Ovary (tissue), 7 donors: ENCODE measurements at regions not wholly inside any gene's neighbourhood (a gene's known extent, or its start where the extent isn't known, plus 50 kb on each side); places are given as distances from the start of the nearest gene placed in this dataset.

Source experiments
- DNase-seq, 5 donors: peaks; one replicate each; pipeline ENCODE4 v3.0.0-alpha.2; 2019 to 2020
- H3K27ac ChIP-seq, 2 donors: fragments of 200-600 bp; one replicate each; pipeline versions ENCODE4 v1.5.1 to v1.8.0; 2019 to 2022
- H3K27me3 ChIP-seq: fragments of 200-600 bp; one replicate; pipeline ENCODE4 v1.8.0; 2022
- H3K36me3 ChIP-seq: fragments of 200-600 bp; sonication (generic); one replicate; pipeline ENCODE4 v1.5.1; 2019
- H3K4me1 ChIP-seq: one replicate; pipeline ENCODE4 v1.8.1; 2013; ENCODE audit warnings: mild to moderate bottlenecking, moderate library complexity; ENCODE audit not compliant: insufficient read depth
- H3K4me3 ChIP-seq: fragments of 200-600 bp; sonication (generic); one replicate; pipeline ENCODE4 v1.5.1; 2017
- H3K9me3 ChIP-seq, 2 donors: fragments of 200-600 bp in 1 of 2; sonication (generic) in 1 of 2; one replicate each; pipeline versions ENCODE4 v1.5.1 to v1.8.1; 2013 to 2019; ENCODE audit warnings: mild to moderate bottlenecking in 1 of 2, moderate library complexity in 1 of 2
- EP300 ChIP-seq: sonication (generic); formaldehyde crosslinking; IDR thresholded peaks from one replicate; pipeline ENCODE4 v1.6.1; 2017; ENCODE audit warnings: antibody characterized with exemption
- POLR2A ChIP-seq: fragments of 450-650 bp; IDR thresholded peaks from one replicate; pipeline ENCODE4 v1.6.1; 2017; ENCODE audit warnings: antibody characterized with exemption, mild to moderate bottlenecking, moderate library complexity
- WGBS, 3 donors: extraction: QIAGEN DNeasy Blood & Tissue Kit in 1 of 3; methylation state at CpG; one replicate each; pipeline versions ENCODE4 v1.1.5 to v1.1.7; 2013 to 2017; 5-methylcytosine and 5-hydroxymethylcytosine counted together
- intact Hi-C, 4 donors: fragments of 100-400 bp; cut with DNase I; formaldehyde crosslinking; loops; one replicate each; pipeline versions ENCODE4 v1.11.0 to v1.15.1; 2022 to 2023
- TF ChIP-seq, protein P1 (sequence below), 3 donors: fragments of 450-650 bp in 2 of 3; fragments of 200-600 bp in 1 of 3; IDR thresholded peaks; one replicate each; pipeline versions ENCODE4 v1.5.1 to v1.8.0; 2016 to 2022; ENCODE audit warnings: antibody characterized with exemption in 3 of 3, mild to moderate bottlenecking in 1 of 3
- donor health status: DM: no; HTN: no; CAD: no; lungs with moderate emphysema.
- donor health status: DM: no; HTN: no; CAD: no.
- donor health status: Bipolar disorder and iron deficiency.
- donor health status: DM: no; HTN: no; CAD: no.
- donor health status: DM: yes; HTN: yes; CAD: no.

GRCh38 chr2:188047735-188048134 is 243.9 kb upstream of the GULP1 start:
- no peak for DNase-seq
- H3K27me3 ChIP-seq: no peaks in the 10 kb centered on the region
- no peaks in the 10 kb centered on the region for H3K9me3 ChIP-seq
- no peaks in the 10 kb centered on the region for H3K36me3 ChIP-seq
- WGBS, 3 donors: 69 to 88% (median 84%) methylated on average over 2 of the region's 2 CpGs
- H3K27ac ChIP-seq: no peak overlapping the region
- H3K4me1 ChIP-seq: peaks cover 2% of the 10 kb centered on the region
- intact Hi-C loops: no loop called here
- TF ChIP-seq, protein P1, sequence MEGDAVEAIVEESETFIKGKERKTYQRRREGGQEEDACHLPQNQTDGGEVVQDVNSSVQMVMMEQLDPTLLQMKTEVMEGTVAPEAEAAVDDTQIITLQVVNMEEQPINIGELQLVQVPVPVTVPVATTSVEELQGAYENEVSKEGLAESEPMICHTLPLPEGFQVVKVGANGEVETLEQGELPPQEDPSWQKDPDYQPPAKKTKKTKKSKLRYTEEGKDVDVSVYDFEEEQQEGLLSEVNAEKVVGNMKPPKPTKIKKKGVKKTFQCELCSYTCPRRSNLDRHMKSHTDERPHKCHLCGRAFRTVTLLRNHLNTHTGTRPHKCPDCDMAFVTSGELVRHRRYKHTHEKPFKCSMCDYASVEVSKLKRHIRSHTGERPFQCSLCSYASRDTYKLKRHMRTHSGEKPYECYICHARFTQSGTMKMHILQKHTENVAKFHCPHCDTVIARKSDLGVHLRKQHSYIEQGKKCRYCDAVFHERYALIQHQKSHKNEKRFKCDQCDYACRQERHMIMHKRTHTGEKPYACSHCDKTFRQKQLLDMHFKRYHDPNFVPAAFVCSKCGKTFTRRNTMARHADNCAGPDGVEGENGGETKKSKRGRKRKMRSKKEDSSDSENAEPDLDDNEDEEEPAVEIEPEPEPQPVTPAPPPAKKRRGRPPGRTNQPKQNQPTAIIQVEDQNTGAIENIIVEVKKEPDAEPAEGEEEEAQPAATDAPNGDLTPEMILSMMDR (IDR thresholded peaks at IDR 0.05): no peak
- no peak for TF ChIP-seq POLR2A
- TF ChIP-seq EP300: no peak
- H3K4me3 ChIP-seq: no peak overlapping the region

DNA sequence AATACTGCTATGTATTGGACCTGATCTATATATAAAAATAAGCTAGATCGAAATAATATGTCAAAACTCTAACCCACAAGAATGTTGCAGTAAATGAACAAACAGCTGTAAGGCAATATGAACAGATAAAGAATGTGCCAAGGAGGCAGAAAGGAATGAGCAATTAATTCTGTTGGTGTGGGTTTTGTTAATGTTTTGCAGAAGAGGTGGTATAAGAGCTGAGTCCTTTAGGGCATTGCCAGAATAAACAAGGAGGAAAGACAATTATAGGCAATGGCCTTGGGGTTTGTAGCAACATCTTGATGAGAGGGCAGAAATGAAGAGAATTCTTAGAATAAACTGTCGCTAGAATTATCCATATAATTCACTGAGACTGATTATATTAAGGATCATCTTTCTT is 240.9 kb upstream of the GULP1 start:
- WGBS, 3 donors: 8 to 25% (median 11%) methylated on average over 2 of the region's 2 CpGs
- peaks cover 2% of the 10 kb centered on the region for H3K4me1 ChIP-seq
- H3K36me3 ChIP-seq: no peaks in the 10 kb centered on the region
- no peaks in the 10 kb centered on the region for H3K27me3 ChIP-seq
- H3K9me3 ChIP-seq: no peaks in the 10 kb centered on the region
- intact Hi-C loops: no loop called here
- DNase-seq: no peak
- TF ChIP-seq EP300 (no peak), POLR2A (no peak)
- TF ChIP-seq, protein P1 (IDR thresholded peaks at IDR 0.05): no peak
- H3K4me3 ChIP-seq: no peak overlapping the region
- H3K27ac ChIP-seq: no peak overlapping the region

GRCh38 chr2:188051706-188052105 is 240.0 kb upstream of the GULP1 start:
- Histone ChIP-seq H3K27ac (no peak overlapping the region), H3K9me3 (no peaks in the 10 kb centered on the region), H3K27me3 (no peaks in the 10 kb centered on the region), H3K4me1 (peaks cover 2% of the 10 kb centered on the region), H3K4me3 (no peak overlapping the region), H3K36me3 (no peaks in the 10 kb centered on the region)
- TF ChIP-seq POLR2A: no peak
- TF ChIP-seq EP300: no peak
- TF ChIP-seq, protein P1 (IDR thresholded peaks at IDR 0.05): no peak
- 97 to 100% (median 100%) methylated on average over 1 of the region's 1 CpG for WGBS, 3 donors
- no peak for DNase-seq
- intact Hi-C loops: no loop called here

- H3K9me3 ChIP-seq: no peaks in the 10 kb centered on the region
- H3K36me3 ChIP-seq: no peaks in the 10 kb centered on the region
- intact Hi-C loops: no loop called here
- H3K27ac ChIP-seq: no peak overlapping the region
- H3K4me3 ChIP-seq: no peak overlapping the region
- WGBS, 3 donors: 88 to 95% (median 93%) methylated on average over 6 of the region's 6 CpGs
- DNase-seq: no peak
- H3K27me3 ChIP-seq: no peaks in the 10 kb centered on the region
- no peaks in the 10 kb centered on the region for H3K4me1 ChIP-seq
- TF ChIP-seq, protein P1 (IDR thresholded peaks at IDR 0.05): no peak
- TF ChIP-seq POLR2A: no peak
- TF ChIP-seq EP300: no peak
These were observed 226.3 kb upstream of the GULP1 start for GRCh38 chr2:188065386-188065785.

DNA sequence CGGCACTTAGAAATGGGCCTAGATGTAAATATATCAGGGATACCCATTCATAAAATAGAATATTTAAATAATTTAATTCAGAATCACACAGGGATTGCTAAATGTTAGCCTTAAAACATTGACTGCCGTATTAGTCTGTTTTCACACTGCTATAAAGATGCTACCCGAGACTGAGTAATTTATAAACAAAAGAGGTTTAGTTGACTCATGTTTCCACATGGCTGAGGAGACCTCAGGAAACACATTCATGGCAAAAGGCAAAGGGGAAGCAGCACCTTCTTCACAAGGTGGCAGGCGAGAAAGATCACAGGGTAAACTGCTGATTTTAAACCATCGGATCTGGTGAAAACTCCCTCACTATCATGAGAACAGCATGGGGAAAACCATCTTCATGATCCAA is 223.6 kb upstream of the GULP1 start:
- Histone ChIP-seq H3K4me3 (no peak overlapping the region), H3K4me1 (no peaks in the 10 kb centered on the region), H3K27me3 (no peaks in the 10 kb centered on the region), H3K27ac (no peak overlapping the region), H3K36me3 (no peaks in the 10 kb centered on the region), H3K9me3 (no peaks in the 10 kb centered on the region)
- TF ChIP-seq POLR2A: no peak
- TF ChIP-seq, protein P1 (IDR thresholded peaks at IDR 0.05): no peak
- TF ChIP-seq EP300: no peak
- WGBS, 3 donors: 54 to 65% (median 61%) methylated on average over 5 of the region's 5 CpGs
- DNase-seq: no peak
- intact Hi-C loops: no loop called here
